H1 (cell line): ENCODE measurements at regions not wholly inside any gene's neighbourhood (a gene's known extent, or its start where the extent isn't known, plus 50 kb on each side); places are given as distances from the start of the nearest gene placed in this dataset.

Source experiments
- CTCF ChIA-PET: fragments of 300-600 bp; sonication (Branson Sonifier 250); formaldehyde crosslinking; loops from one replicate; lab custom pipeline; 2021; ENCODE audit not compliant: partially characterized antibody; lab: Charles Lee
- POLR2A ChIA-PET: fragments of 300-600 bp; sonication (Branson Sonifier 250); formaldehyde crosslinking; loops from one replicate; lab custom pipeline; 2021; ENCODE audit warnings: inconsistent platforms; ENCODE audit not compliant: partially characterized antibody; lab: Charles Lee
- DNase-seq, 2 experiments: peaks; one replicate each; pipeline versions ENCODE4 v3.0.0 to v3.0.0-alpha.2; 2010 to 2022; ENCODE audit warnings: low spot score in 2 of 2, low read depth in 1 of 2, mixed read lengths in 1 of 2
- FAIRE-seq: peaks from 2 replicates; lab custom pipeline; 2011; peaks lifted over from hg19 to GRCh38; lab: Jason Lieb, UNC
- H2AFZ ChIP-seq: 2 replicates; pipeline ENCODE4 v1.8.1; 2012; ENCODE audit warnings: low read length, inconsistent platforms
- H2AK5ac ChIP-seq: 2 replicates; pipeline ENCODE4 v1.6.1; 2013; ENCODE audit warnings: low read depth, low read length
- H2BK120ac ChIP-seq: replicated peaks from 2 replicates; pipeline ENCODE3; 2013; ENCODE audit warnings: low read depth, low read length, inconsistent platforms
- H2BK12ac ChIP-seq: 2 replicates; pipeline ENCODE4 v1.6.1; 2013; ENCODE audit warnings: low read depth, low read length
- H2BK15ac ChIP-seq: 2 replicates; pipeline ENCODE4 v1.6.1; 2013; ENCODE audit warnings: low read length
- H2BK20ac ChIP-seq: 2 replicates; pipeline ENCODE4 v1.6.1; 2013; ENCODE audit warnings: low read length
- H2BK5ac ChIP-seq: 2 replicates; pipeline ENCODE4 v1.6.1; 2013; ENCODE audit warnings: low read depth, low read length
- H3K14ac ChIP-seq: 2 replicates; pipeline ENCODE4 v1.6.1; 2013; ENCODE audit warnings: inconsistent platforms; ENCODE audit not compliant: insufficient read length
- H3K18ac ChIP-seq: 2 replicates; pipeline ENCODE4 v1.6.1; 2013; ENCODE audit warnings: low read length; ENCODE audit errors: extremely low read depth
- H3K23ac ChIP-seq: 2 replicates; pipeline ENCODE4 v1.6.1; 2013; ENCODE audit warnings: inconsistent platforms; ENCODE audit not compliant: insufficient read length
- H3K23me2 ChIP-seq: 2 replicates; pipeline ENCODE4 v1.6.1; 2013; ENCODE audit warnings: low read depth, low read length
- H3K27ac ChIP-seq: 2 replicates; pipeline ENCODE4 v1.6.1; 2011; ENCODE audit warnings: low read depth, low read length, inconsistent platforms
- H3K27me3 ChIP-seq, 4 experiments: replicated peaks in 1 of 4; 1 replicate in 1 of 4; 2 replicates in 3 of 4; pipeline versions ENCODE4 v1.6.1 to v1.8.1; 2011 to 2013; ENCODE audit warnings: low read length in 3 of 4, mild to moderate bottlenecking in 3 of 4, inconsistent platforms in 2 of 4, mixed read lengths in 2 of 4, moderate library complexity in 1 of 4; ENCODE audit not compliant: control insufficient read depth in 3 of 4, insufficient read depth in 3 of 4; ENCODE audit errors: extremely low read depth in 1 of 4
- H3K36me3 ChIP-seq, 4 experiments: 2 replicates each; pipeline versions ENCODE4 v1.6.1 to v1.8.1; 2011 to 2013; ENCODE audit warnings: mild to moderate bottlenecking in 4 of 4, low read length in 3 of 4, moderate library complexity in 2 of 4, control low read depth in 1 of 4, inconsistent platforms in 1 of 4; ENCODE audit not compliant: insufficient read depth in 4 of 4, control insufficient read depth in 2 of 4
- H3K4ac ChIP-seq: replicated peaks from 2 replicates; pipeline ENCODE3; 2013; ENCODE audit warnings: low read length, low read depth, mixed read lengths, inconsistent platforms; ENCODE audit not compliant: insufficient read length
- H3K4me1 ChIP-seq, 4 experiments: replicated peaks in 1 of 4; 1 replicate in 1 of 4; 2 replicates in 3 of 4; pipeline versions ENCODE4 v1.6.1 to v1.8.1; 2011 to 2013; ENCODE audit warnings: low read length in 3 of 4, inconsistent platforms in 2 of 4, mixed read lengths in 1 of 4; ENCODE audit not compliant: insufficient read depth in 4 of 4, control insufficient read depth in 3 of 4
- H3K4me2 ChIP-seq, 2 experiments: 2 replicates each; pipeline versions ENCODE4 v1.6.1 to v1.8.1; 2011 to 2013; ENCODE audit warnings: low read depth in 2 of 2, low read length in 2 of 2, control low read depth in 1 of 2, inconsistent platforms in 1 of 2, mild to moderate bottlenecking in 1 of 2; ENCODE audit not compliant: insufficient read depth in 1 of 2
- H3K4me3 ChIP-seq, 4 experiments: fragments of 200-600, 300-600 bp in 1 of 4; sonication (generic), shearing (Covaris generic), sonication (Bioruptor Twin) in 1 of 4; 2 replicates each; pipeline versions ENCODE4 v1.5.1 to v1.8.1; 2011 to 2016; ENCODE audit warnings: low read length in 4 of 4, low read depth in 3 of 4, control low read depth in 2 of 4, inconsistent platforms in 2 of 4, mild to moderate bottlenecking in 2 of 4, mixed read lengths in 1 of 4, moderate library complexity in 1 of 4; ENCODE audit not compliant: insufficient read depth in 2 of 4; ENCODE audit errors: extremely low read depth in 1 of 4
- H3K56ac ChIP-seq: replicated peaks from 2 replicates; pipeline ENCODE3; 2013; ENCODE audit warnings: low read depth, mild to moderate bottlenecking, mixed read lengths, low read length, inconsistent platforms; ENCODE audit not compliant: insufficient read length
- H3K79me1 ChIP-seq: 2 replicates; pipeline ENCODE4 v1.6.1; 2013; ENCODE audit warnings: low read depth, low read length, control low read depth
- H3K79me2 ChIP-seq, 2 experiments: 2 replicates each; pipeline versions ENCODE4 v1.6.1 to v1.8.1; 2012 to 2013; ENCODE audit warnings: low read length in 2 of 2, mild to moderate bottlenecking in 2 of 2, inconsistent platforms in 1 of 2; ENCODE audit not compliant: insufficient read depth in 2 of 2, control insufficient read depth in 1 of 2
- H3K9ac ChIP-seq, 4 experiments: replicated peaks in 1 of 4; 1 replicate in 1 of 4; 2 replicates in 3 of 4; pipeline versions ENCODE4 v1.6.1 to v1.8.1; 2011 to 2013; ENCODE audit warnings: low read depth in 3 of 4, low read length in 3 of 4, control low read depth in 2 of 4, mild to moderate bottlenecking in 2 of 4, moderate library complexity in 2 of 4, inconsistent platforms in 1 of 4; ENCODE audit errors: extremely low read depth in 1 of 4
- H3K9me3 ChIP-seq, 2 experiments: 2 replicates each; pipeline versions ENCODE4 v1.6.1 to v1.8.1; 2012 to 2013; ENCODE audit warnings: mild to moderate bottlenecking in 2 of 2, moderate library complexity in 2 of 2, control low read depth in 1 of 2, inconsistent platforms in 1 of 2, low read depth in 1 of 2, low read length in 1 of 2, mixed read lengths in 1 of 2; ENCODE audit not compliant: insufficient read depth in 2 of 2
- H4K20me1 ChIP-seq, 2 experiments: replicated peaks in 1 of 2; 2 replicates each; pipeline versions ENCODE3 to v1.8.1; 2011 to 2013; ENCODE audit warnings: inconsistent platforms in 2 of 2, low read length in 2 of 2, mild to moderate bottlenecking in 1 of 2; ENCODE audit not compliant: insufficient read depth in 2 of 2, control insufficient read depth in 1 of 2
- H4K5ac ChIP-seq: 2 replicates; pipeline ENCODE4 v1.6.1; 2013; ENCODE audit warnings: low read length, low read depth, mixed read lengths, inconsistent platforms; ENCODE audit not compliant: insufficient read length
- H4K8ac ChIP-seq: 2 replicates; pipeline ENCODE4 v1.8.0; 2013; ENCODE audit warnings: mild to moderate bottlenecking, moderate library complexity, low read length, inconsistent platforms; ENCODE audit not compliant: insufficient read depth; ENCODE audit errors: extremely low read depth
- H4K91ac ChIP-seq: replicated peaks from 2 replicates; pipeline ENCODE3; 2013; ENCODE audit warnings: low read length, mixed read lengths, inconsistent platforms; ENCODE audit not compliant: insufficient read length
- CBX8 ChIP-seq: fragments of 300-800, 300-1000 bp; sonication (generic); IDR thresholded peaks from 2 replicates; pipeline ENCODE4 v1.7.1; 2016; ENCODE audit warnings: low read depth, low read length, borderline replicate concordance
- CEBPB ChIP-seq: IDR thresholded peaks from 2 replicates; pipeline ENCODE4 v1.6.1; 2012; ENCODE audit warnings: low read depth, low read length
- CHD2 ChIP-seq: IDR thresholded peaks from 2 replicates; pipeline ENCODE4 v1.6.1; 2012; ENCODE audit warnings: low read length, improper control_type of control experiment
- E2F6 ChIP-seq: IDR thresholded peaks from 2 replicates; pipeline ENCODE4 v1.6.1; 2012; ENCODE audit warnings: inconsistent platforms
- KDM5A ChIP-seq: fragments of 200-600 bp; IDR thresholded peaks from 2 replicates; pipeline ENCODE4 v1.7.1; 2012; ENCODE audit warnings: mild to moderate bottlenecking, low read length, inconsistent platforms, mixed read lengths
- RBBP5 ChIP-seq: IDR thresholded peaks from 2 replicates; pipeline ENCODE4 v1.7.1; 2012; ENCODE audit warnings: low read depth, mild to moderate bottlenecking, inconsistent platforms, low read length, moderate library complexity, borderline replicate concordance
- SP1 ChIP-seq: IDR thresholded peaks from 2 replicates; pipeline ENCODE4 v1.6.1; 2011; ENCODE audit warnings: low read depth, low read length
- TCF12 ChIP-seq: IDR thresholded peaks from 2 replicates; pipeline ENCODE4 v1.6.1; 2011; ENCODE audit warnings: low read depth, mild to moderate bottlenecking, low read length
- WGBS, 2 experiments: shearing (Covaris generic) in 1 of 2; methylation state at CpG; one replicate each; pipeline versions ENCODE4 v1.1.6 to v1.1.7; 2013 to 2015; ENCODE audit warnings: low lambda C conversion rate in 2 of 2, mixed read lengths in 2 of 2, inconsistent platforms in 1 of 2, low coverage in 1 of 2, missing lambda C conversion rate in 1 of 2; ENCODE audit not compliant: insufficient replicate concordance in 2 of 2, insufficient coverage in 1 of 2, insufficient read length in 1 of 2; ENCODE audit errors: extremely low coverage in 1 of 2, missing lambda C conversion rate in 1 of 2; 5-methylcytosine and 5-hydroxymethylcytosine counted together

GRCh38 chr4:78005086-78005485 lies 52.0 kb upstream of the FRAS1 start:
- no peak overlapping the region for H3K27ac ChIP-seq
- H4K91ac ChIP-seq, result no peak overlapping the region
- H3K36me3 ChIP-seq, result no peaks in the 10 kb centered on the region
- no peak overlapping the region for H3K4me2 ChIP-seq
- no peak overlapping the region for H2AFZ ChIP-seq
- no peak overlapping the region for H3K4ac ChIP-seq
- CTCF ChIA-PET, result interaction anchor here (0.7 to 2.2 kb wide), 2 partner anchors 11 to 243 kb away, joined by 3 to 9 read pairs; no protein-coding TSS in a partner anchor
- DNase-seq (no peak), FAIRE-seq (no peak)
- no peak overlapping the region for H3K9ac ChIP-seq
- H4K20me1 ChIP-seq, result no peaks in the 10 kb centered on the region
- H3K23me2 ChIP-seq, result no peaks in the 10 kb centered on the region
- POLR2A ChIA-PET, result no interaction called here
- H2BK120ac ChIP-seq, result no peak overlapping the region
- no peak overlapping the region for H2BK12ac ChIP-seq
- H4K8ac ChIP-seq, result no peak overlapping the region
- no peak overlapping the region for H2BK5ac ChIP-seq
- no peak overlapping the region for H2AK5ac ChIP-seq
- H3K14ac ChIP-seq, result no peak overlapping the region
- H3K4me1 ChIP-seq, result no peaks in the 10 kb centered on the region
- H3K27me3 ChIP-seq, result no peaks in the 10 kb centered on the region
- no peaks in the 10 kb centered on the region for H3K79me2 ChIP-seq
- WGBS, 2 experiments, result 98% methylated on average over 3 of the region's 3 CpGs; no CpG with 5 or more reads in 1 of the 2 experiments
- H3K79me1 ChIP-seq, result no peaks in the 10 kb centered on the region
- no peak overlapping the region for H3K18ac ChIP-seq
- H2BK15ac ChIP-seq, result no peak overlapping the region
- no peak overlapping the region for H3K23ac ChIP-seq
- H4K5ac ChIP-seq, result no peak overlapping the region
- no peak overlapping the region for H3K56ac ChIP-seq
- peaks cover 0 to 6% of the 10 kb centered on the region in 2 experiments; a peak in 2 of 4 replicates for H3K9me3 ChIP-seq
- H3K4me3 ChIP-seq, result no peak overlapping the region
- no peak overlapping the region for H2BK20ac ChIP-seq
- TF ChIP-seq SP1 (no peak), CEBPB (no peak), E2F6 (no peak), CBX8 (no peak), KDM5A (no peak), RBBP5 (no peak), CHD2 (no peak), TCF12 (no peak)
